SIG-M5 treated with dmso at 0.1 percent for 504 hours (cell line): ENCODE measurements at regions not wholly inside any gene's neighbourhood (a gene's known extent, or its start where the extent isn't known, plus 50 kb on each side); places are given as distances from the start of the nearest gene placed in this dataset.

ENCODE experiments used
- DNase-seq: peaks from one replicate; lab custom pipeline; 2025; ENCODE audit not compliant: unreplicated experiment; lab: John Stamatoyannopoulos, UW

- DNase-seq = no peak
Measured at GRCh38 chr14:51145246-51145645, 50.3 kb upstream of the TRIM9 start.

DNA sequence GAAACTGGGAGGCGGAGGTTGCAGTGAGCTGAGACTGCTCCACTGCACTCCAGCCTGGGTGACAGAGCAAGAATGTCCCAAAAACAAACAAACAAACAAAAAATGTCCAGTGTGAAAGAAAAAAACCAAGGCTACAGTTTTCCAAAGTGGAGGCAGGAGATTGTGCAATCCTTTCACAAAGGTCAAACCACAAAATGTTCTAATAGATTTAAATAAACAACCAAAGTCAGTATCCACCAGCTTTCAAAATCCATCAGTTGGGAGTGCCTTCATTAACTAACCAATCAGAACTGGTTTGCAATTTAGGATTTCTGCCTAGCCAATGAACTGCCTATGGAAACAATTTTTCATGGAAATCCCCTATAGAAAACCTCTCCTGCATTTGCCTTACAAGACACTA, 52.3 kb upstream of the TRIM9 start:
- no peak for DNase-seq

DNA sequence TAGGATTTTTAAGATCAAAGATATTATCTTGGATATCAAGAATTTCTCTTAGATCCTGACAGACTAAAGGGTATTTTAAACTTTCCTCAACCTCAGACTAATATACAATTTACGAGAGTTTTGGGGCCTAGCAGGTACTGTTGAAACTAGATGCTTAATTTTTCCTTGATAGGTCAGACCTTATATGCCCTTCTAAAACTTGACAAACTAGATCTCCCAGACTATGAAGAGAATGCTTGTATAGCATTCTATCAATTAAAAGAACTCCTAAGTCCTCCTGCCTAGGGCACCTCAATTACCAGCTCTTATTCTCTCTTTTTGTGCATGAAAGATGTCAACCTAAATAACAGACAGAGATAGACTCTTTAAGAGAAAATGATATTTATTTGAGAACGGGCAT, 60.4 kb upstream of the TRIM9 start:
- DNase-seq = peak; percentile 8

DNA sequence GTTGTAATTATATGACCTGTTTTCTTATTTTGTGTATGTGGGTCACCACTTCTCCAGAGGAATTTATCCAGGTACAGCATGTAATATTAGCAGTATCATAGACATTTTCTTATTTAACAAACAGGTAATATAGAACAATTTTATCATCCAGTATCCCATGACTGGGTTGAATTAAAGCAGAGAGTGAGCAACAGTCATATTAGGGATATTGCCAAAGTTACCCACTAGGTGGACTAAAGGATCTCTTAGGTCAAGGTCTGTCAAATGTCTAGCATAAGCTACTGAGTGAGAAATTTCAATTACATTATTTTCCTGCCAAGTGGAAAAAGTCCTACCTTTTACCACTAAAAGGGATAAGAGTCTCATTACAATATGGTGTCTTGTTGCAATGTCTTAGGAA, 62.1 kb upstream of the TRIM9 start:
- DNase-seq = peak; percentile 8

- DNase-seq = no peak
Measured at GRCh38 chr14:51160871-51161270, 66.0 kb upstream of the TRIM9 start.

DNA sequence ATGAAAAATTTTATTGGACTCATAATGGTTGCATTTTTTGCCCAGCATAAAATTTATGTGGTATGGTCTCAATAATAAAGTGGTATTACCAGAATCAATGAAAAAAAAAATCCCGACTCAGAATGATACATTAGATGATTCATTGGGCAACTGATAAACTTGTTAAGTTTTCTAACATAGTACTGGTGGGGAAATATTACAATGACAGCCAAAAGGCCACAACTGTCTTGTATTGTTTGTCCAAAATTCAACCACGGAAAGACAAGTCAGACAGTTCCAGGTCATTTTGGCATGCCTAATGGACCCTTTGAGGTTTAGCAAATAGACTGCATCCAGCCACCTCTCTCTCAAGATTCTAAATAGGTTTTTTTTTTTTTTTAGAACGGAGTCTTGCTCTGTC, 70.5 kb upstream of the TRIM9 start:
- no peak for DNase-seq

DNA sequence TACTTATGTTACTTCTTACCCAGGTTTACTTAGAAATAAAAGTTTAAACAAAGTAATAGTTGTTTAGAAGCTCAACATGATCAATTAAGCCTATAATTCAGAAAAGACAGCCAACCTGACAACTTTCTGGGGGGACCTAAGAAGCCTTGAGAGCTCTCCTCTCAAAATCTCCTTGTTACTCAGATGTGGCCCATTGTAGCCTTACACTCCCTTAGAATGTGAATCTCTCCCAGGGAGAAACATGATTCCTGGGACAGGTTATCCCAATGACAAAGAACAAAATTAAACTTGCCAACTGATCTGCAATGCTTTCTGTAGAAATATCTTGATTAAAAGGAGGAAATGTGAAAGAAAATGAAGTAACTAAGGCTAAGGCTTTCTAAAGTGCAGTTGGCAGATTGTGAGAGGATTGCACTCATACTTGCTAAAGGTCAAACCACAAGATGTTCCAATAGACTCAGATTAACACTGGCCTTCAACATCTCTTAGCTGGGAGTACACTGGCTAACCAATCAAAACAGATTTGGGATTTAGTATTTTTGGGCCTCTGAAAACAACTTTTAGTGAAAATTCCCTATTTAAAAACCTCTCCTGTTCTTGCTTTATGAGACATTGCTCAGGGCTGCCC, 72.3 kb upstream of the TMX1 start:
- DNase-seq = peak; percentile 18

GRCh38 chr14:51168215-51168613, 71.8 kb upstream of the TMX1 start:
- no peak for DNase-seq

GRCh38 chr14:51173863-51174262, 66.2 kb upstream of the TMX1 start:
- no peak for DNase-seq

DNA sequence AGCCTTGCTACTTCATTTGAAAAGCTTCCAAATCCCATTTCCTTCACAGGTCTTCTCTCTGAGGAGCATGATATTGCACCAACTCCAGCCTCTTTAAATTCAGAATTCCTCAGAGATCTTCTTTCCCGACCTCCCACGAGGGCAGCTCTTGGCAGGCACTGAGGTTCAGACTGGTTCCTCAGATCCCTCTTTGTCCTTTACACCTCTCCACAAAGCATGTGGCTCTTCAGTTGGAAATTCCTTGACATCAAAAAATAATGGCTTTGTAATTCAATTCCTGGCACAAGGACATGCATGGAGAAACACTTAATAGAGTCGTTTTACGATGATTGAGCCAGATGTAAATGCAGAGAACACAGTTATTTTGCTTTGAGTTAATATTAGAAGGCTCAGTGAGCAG, 63.2 kb upstream of the TMX1 start:
- no peak for DNase-seq

- no peak for DNase-seq
Measured at GRCh38 chr14:51180577-51180976, 59.5 kb upstream of the TMX1 start.

- no peak for DNase-seq
Measured at GRCh38 chr14:51182131-51182565, 57.9 kb upstream of the TMX1 start.

DNA sequence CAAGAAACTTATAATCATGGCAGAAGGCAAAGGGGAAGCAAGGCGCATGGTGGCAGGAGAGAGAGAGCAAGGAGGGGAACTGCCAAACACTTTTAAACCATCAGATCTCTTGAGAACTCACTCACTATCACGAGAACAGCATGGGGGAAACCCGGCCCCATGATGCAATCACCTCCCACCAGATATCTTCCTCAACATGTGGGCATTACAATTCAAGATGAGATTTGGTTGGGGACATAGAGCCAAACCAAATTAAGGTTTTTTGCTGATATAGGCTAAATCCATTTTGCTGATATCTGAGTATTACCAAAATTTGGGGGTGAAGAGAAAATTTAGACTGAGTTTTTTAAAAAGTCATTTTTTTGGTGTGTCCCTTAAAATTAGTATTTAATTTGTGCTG, 54.9 kb upstream of the TMX1 start:
- no peak for DNase-seq

GRCh38 chr14:51185754-51186153, 54.3 kb upstream of the TMX1 start:
- DNase-seq = no peak

DNA sequence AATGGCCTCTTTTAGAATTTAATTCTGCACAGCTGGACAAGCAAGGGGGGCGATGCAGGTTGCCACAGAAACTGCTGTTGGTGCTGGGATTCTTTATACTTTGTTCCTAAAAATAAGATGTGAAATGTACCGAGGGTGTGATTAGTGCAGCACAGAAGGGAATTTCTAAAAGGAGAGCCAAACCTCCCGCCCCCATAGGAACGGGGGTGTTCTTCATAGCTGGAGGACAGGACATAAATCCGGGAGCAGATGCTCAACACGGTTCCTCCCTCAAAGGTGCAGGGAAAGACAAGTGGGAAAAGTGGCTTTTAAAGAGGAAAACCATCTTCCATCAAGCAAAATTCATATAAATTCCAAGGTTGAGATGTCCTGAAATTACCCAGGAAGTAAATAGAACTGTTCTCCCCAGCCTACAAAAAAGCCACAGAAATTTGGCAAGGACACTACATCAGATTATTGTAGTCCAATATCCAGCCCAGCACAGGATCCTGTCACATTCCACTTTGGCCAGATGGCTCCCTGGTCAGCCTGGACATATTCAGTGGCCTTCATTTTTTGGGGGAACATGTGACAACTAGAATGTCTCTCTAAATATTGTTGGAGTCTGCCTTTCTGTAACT, 51.4 kb upstream of the TMX1 start:
- DNase-seq = no peak

GRCh38 chr14:51189600-51190376, 50.3 kb upstream of the TMX1 start:
- DNase-seq = no peak
